ENCODE measurements at regions not wholly inside any gene's neighbourhood (a gene's known extent, or its start where the extent isn't known, plus 50 kb on each side); places are given as distances from the start of the nearest gene placed in this dataset.

- no peak for TF ChIP-seq CTCF (IDR thresholded peaks at IDR 0.05)
- no peak for TF ChIP-seq POLR2A (IDR thresholded peaks at IDR 0.05)
Measured at GRCh38 chr3:15860014-15860934, 62.5 kb upstream of the ANKRD28 start.

Measured in lower leg skin (tissue), 3 donors.